ENCODE measurements at regions not wholly inside any gene's neighbourhood (a gene's known extent, or its start where the extent isn't known, plus 50 kb on each side); places are given as distances from the start of the nearest gene placed in this dataset.

GRCh38 chr3:86605166-86605565, 385.8 kb downstream of the VGLL3 start:
- no peaks in the 10 kb centered on the region for H3K27me3 ChIP-seq (ENCODE audit: control insufficient read depth in 1 of 2, insufficient read depth in 2 of 2, low read length in 2 of 2)
- POLR2A ChIA-PET: no interaction called here
- Mint-ChIP-seq H3K9me3 (peaks cover 7% of the 10 kb centered on the region), H3K36me3 (ENCODE audit: low read depth) (no peaks in the 10 kb centered on the region), H3K27me3 (no peaks in the 10 kb centered on the region), H3K4me1 (ENCODE audit: low read depth) (no peaks in the 10 kb centered on the region), H3K27ac (no peak overlapping the region), H3K4me3 (no peak overlapping the region)
- TF ChIP-seq, protein P1, sequence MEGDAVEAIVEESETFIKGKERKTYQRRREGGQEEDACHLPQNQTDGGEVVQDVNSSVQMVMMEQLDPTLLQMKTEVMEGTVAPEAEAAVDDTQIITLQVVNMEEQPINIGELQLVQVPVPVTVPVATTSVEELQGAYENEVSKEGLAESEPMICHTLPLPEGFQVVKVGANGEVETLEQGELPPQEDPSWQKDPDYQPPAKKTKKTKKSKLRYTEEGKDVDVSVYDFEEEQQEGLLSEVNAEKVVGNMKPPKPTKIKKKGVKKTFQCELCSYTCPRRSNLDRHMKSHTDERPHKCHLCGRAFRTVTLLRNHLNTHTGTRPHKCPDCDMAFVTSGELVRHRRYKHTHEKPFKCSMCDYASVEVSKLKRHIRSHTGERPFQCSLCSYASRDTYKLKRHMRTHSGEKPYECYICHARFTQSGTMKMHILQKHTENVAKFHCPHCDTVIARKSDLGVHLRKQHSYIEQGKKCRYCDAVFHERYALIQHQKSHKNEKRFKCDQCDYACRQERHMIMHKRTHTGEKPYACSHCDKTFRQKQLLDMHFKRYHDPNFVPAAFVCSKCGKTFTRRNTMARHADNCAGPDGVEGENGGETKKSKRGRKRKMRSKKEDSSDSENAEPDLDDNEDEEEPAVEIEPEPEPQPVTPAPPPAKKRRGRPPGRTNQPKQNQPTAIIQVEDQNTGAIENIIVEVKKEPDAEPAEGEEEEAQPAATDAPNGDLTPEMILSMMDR (IDR thresholded peaks at IDR 0.05): no peak
- DNase-seq: no peak
- H3K9me3 ChIP-seq (ENCODE audit: control insufficient read depth in 1 of 2, insufficient read depth in 1 of 2, low read length in 2 of 2): no peaks in the 10 kb centered on the region
- CTCF ChIA-PET: no interaction called here
- intact Hi-C loops (cut with DNase I, micrococcal nuclease): no loop called here
- no peak for ATAC-seq (ENCODE audit: poor library complexity)
- no peak overlapping the region for H3K27ac ChIP-seq (ENCODE audit: low read depth in 1 of 2, low read length in 2 of 2)
- no peaks in the 10 kb centered on the region for H3K36me3 ChIP-seq (ENCODE audit: insufficient read depth, low read length)
- no peak overlapping the region for H3K4me3 ChIP-seq (ENCODE audit: low read length)
- no peaks in the 10 kb centered on the region for H3K4me1 ChIP-seq (ENCODE audit: insufficient read depth, low read length)

DNA sequence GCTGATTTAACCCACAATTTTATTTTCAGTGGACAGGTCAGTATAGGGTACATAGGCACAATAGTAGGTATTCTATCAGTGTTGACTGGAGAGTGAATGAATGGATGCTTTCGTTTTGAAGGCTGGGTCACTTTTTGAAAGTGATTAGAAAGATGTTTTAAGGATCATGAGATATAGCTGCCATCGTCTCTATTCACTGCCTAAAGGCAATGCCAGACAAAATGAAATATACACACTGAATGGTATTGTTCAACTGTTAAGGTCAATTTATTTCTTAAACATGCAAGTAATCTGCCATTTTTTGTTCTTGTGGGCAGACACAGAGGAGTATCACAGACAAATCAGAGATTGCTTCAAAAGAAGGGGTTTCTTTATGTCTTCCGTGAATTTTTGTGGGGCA, 395.3 kb downstream of the VGLL3 start:
- Mint-ChIP-seq H3K4me1 (ENCODE audit: low read depth) (no peaks in the 10 kb centered on the region), H3K27ac (no peak overlapping the region), H3K36me3 (ENCODE audit: low read depth) (no peaks in the 10 kb centered on the region), H3K9me3 (peaks cover 5% of the 10 kb centered on the region), H3K27me3 (no peaks in the 10 kb centered on the region), H3K4me3 (no peak overlapping the region)
- H3K27ac ChIP-seq (ENCODE audit: low read depth in 1 of 2, low read length in 2 of 2): no peak overlapping the region
- POLR2A ChIA-PET: no interaction called here
- no peak overlapping the region for H3K4me3 ChIP-seq (ENCODE audit: low read length)
- H3K27me3 ChIP-seq (ENCODE audit: control insufficient read depth in 1 of 2, insufficient read depth in 2 of 2, low read length in 2 of 2): no peaks in the 10 kb centered on the region
- TF ChIP-seq, protein P1 (IDR thresholded peaks at IDR 0.05): no peak
- DNase-seq (no peak), ATAC-seq (ENCODE audit: poor library complexity) (no peak)
- H3K4me1 ChIP-seq (ENCODE audit: insufficient read depth, low read length): no peaks in the 10 kb centered on the region
- H3K36me3 ChIP-seq (ENCODE audit: insufficient read depth, low read length): no peaks in the 10 kb centered on the region
- intact Hi-C loops (cut with DNase I, micrococcal nuclease): no loop called here
- CTCF ChIA-PET: no interaction called here
- H3K9me3 ChIP-seq (ENCODE audit: control insufficient read depth in 1 of 2, insufficient read depth in 1 of 2, low read length in 2 of 2): peaks cover 0 to 4% of the 10 kb centered on the region in 2 experiments

GRCh38 chr3:86594838-86595237, 396.1 kb downstream of the VGLL3 start:
- ATAC-seq (ENCODE audit: poor library complexity) (no peak), DNase-seq (no peak)
- Histone ChIP-seq H3K27me3 (ENCODE audit: control insufficient read depth in 1 of 2, insufficient read depth in 2 of 2, low read length in 2 of 2) (no peaks in the 10 kb centered on the region), H3K4me1 (ENCODE audit: insufficient read depth, low read length) (no peaks in the 10 kb centered on the region), H3K9me3 (ENCODE audit: control insufficient read depth in 1 of 2, insufficient read depth in 1 of 2, low read length in 2 of 2) (peaks cover 0 to 4% of the 10 kb centered on the region in 2 experiments), H3K27ac (ENCODE audit: low read depth in 1 of 2, low read length in 2 of 2) (no peak overlapping the region), H3K36me3 (ENCODE audit: insufficient read depth, low read length) (no peaks in the 10 kb centered on the region), H3K4me3 (ENCODE audit: low read length) (no peak overlapping the region)
- Mint-ChIP-seq H3K27ac (no peak overlapping the region), H3K9me3 (peaks cover 5% of the 10 kb centered on the region), H3K4me3 (no peak overlapping the region), H3K27me3 (no peaks in the 10 kb centered on the region), H3K4me1 (ENCODE audit: low read depth) (no peaks in the 10 kb centered on the region), H3K36me3 (ENCODE audit: low read depth) (no peaks in the 10 kb centered on the region)
- ChIA-PET CTCF (no interaction called here), POLR2A (no interaction called here)
- intact Hi-C loops (cut with DNase I, micrococcal nuclease): no loop called here
- TF ChIP-seq, protein P1 (IDR thresholded peaks at IDR 0.05): no peak

Data from CD4-positive, alpha-beta T cell (primary cell).